ENCODE measurements at regions not wholly inside any gene's neighbourhood (a gene's known extent, or its start where the extent isn't known, plus 50 kb on each side); places are given as distances from the start of the nearest gene placed in this dataset.

GRCh38 chr1:116224111-116224510 lies 112.9 kb downstream of the MAB21L3 start:
- Histone ChIP-seq H3K9me1 (ENCODE audit: control insufficient read depth, insufficient read depth, low read length) (no peaks in the 10 kb centered on the region), H3K79me2 (ENCODE audit: control insufficient read depth, insufficient read depth, low read length) (no peaks in the 10 kb centered on the region), H3K9ac (ENCODE audit: insufficient read depth in 1 of 2, low read depth in 2 of 2, low read length in 2 of 2) (no peak overlapping the region), H3K4me2 (ENCODE audit: insufficient read depth, low read length) (no peak overlapping the region), H3K36me3 (ENCODE audit: control insufficient read depth, insufficient read depth, low read length) (no peaks in the 10 kb centered on the region), H3K4me3 (no peak overlapping the region), H2AFZ (ENCODE audit: low read depth, low read length) (no peak overlapping the region), H3K27me3 (ENCODE audit: control insufficient read depth in 2 of 2, insufficient read depth in 2 of 2, low read length in 2 of 2) (peaks cover 5 to 22% of the 10 kb centered on the region in 2 experiments; a peak in 2 of 5 replicates), H3K27ac (ENCODE audit: extremely low read depth, low read depth, low read length) (no peak overlapping the region), H4K20me1 (replicated peaks; ENCODE audit: control insufficient read depth, insufficient read depth, low read length) (no peaks in the 10 kb centered on the region), H3K4me1 (replicated peaks in 1 of 2; ENCODE audit: control insufficient read depth in 2 of 2, insufficient read depth in 2 of 2, low read length in 2 of 2) (no peaks in the 10 kb centered on the region), H3K9me3 (replicated peaks; ENCODE audit: control insufficient read depth, insufficient read depth, low read depth, low read length) (no peaks in the 10 kb centered on the region)
- no peak for FAIRE-seq
- ChIA-PET POLR2A (interaction anchor here (0.8 kb wide), 1 partner anchor 59 kb away, joined by 3 read pairs; no protein-coding TSS in a partner anchor), CTCF (ENCODE audit: low intra/inter-chr PET ratio) (no interaction called here)
- no peak for DNase-seq (ENCODE audit: extremely low read depth in 1 of 4, low spot score in 3 of 4)
- in situ Hi-C loops (cut with MboI) = no loop called here
- intact Hi-C loops (cut with micrococcal nuclease) = no loop called here
- 0% methylated on average over 2 of the region's 2 CpGs for WGBS (ENCODE audit: insufficient coverage, low coverage, missing lambda C conversion rate)
- no TSS peak for BruUV-seq (replicated peaks)
- ATAC-seq = no peak
- TF ChIP-seq ZNF134 (CRISPR knock-in tag; conservative IDR thresholded peaks at IDR 0.05) (no peak), RBM25 (IDR thresholded peaks at IDR 0.05; ENCODE audit: low read depth, low read length, severe bottlenecking) (no peak), NFXL1 (CRISPR knock-in tag; IDR thresholded peaks at IDR 0.05) (no peak), SMAD4 (CRISPR knock-in tag; conservative IDR thresholded peaks at IDR 0.05) (no peak), ZNF696 (CRISPR knock-in tag; conservative IDR thresholded peaks at IDR 0.05) (no peak), ELF2 (CRISPR knock-in tag; IDR thresholded peaks at IDR 0.05) (no peak), ETV5 (CRISPR knock-in tag; IDR thresholded peaks at IDR 0.05; ENCODE audit: low read depth) (no peak), CCAR2 (IDR thresholded peaks at IDR 0.05; ENCODE audit: low read depth, low read length) (no peak), ZNF507 (tag; conservative IDR thresholded peaks at IDR 0.05) (no peak), BHLHE40 (IDR thresholded peaks at IDR 0.05; ENCODE audit: low read length) (no peak)
- TF ChIP-seq, protein P1, sequence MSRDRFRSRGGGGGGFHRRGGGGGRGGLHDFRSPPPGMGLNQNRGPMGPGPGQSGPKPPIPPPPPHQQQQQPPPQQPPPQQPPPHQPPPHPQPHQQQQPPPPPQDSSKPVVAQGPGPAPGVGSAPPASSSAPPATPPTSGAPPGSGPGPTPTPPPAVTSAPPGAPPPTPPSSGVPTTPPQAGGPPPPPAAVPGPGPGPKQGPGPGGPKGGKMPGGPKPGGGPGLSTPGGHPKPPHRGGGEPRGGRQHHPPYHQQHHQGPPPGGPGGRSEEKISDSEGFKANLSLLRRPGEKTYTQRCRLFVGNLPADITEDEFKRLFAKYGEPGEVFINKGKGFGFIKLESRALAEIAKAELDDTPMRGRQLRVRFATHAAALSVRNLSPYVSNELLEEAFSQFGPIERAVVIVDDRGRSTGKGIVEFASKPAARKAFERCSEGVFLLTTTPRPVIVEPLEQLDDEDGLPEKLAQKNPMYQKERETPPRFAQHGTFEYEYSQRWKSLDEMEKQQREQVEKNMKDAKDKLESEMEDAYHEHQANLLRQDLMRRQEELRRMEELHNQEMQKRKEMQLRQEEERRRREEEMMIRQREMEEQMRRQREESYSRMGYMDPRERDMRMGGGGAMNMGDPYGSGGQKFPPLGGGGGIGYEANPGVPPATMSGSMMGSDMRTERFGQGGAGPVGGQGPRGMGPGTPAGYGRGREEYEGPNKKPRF (IDR thresholded peaks at IDR 0.05; ENCODE audit: low read depth, low read length) = no peak
- TF ChIP-seq, protein P2, sequence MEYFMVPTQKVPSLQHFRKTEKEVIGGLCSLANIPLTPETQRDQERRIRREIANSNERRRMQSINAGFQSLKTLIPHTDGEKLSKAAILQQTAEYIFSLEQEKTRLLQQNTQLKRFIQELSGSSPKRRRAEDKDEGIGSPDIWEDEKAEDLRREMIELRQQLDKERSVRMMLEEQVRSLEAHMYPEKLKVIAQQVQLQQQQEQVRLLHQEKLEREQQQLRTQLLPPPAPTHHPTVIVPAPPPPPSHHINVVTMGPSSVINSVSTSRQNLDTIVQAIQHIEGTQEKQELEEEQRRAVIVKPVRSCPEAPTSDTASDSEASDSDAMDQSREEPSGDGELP (CRISPR knock-in tag; IDR thresholded peaks at IDR 0.05; ENCODE audit: borderline replicate concordance) = no peak

Measured in K562 (cell line).